SKM-1 treated with dmso at 0.1 percent for 144 hours (cell line): ENCODE measurements at regions not wholly inside any gene's neighbourhood (a gene's known extent, or its start where the extent isn't known, plus 50 kb on each side); places are given as distances from the start of the nearest gene placed in this dataset.

Source experiments
- DNase-seq: peaks from one replicate; lab custom pipeline; 2025; ENCODE audit not compliant: unreplicated experiment; lab: John Stamatoyannopoulos, UW

DNA sequence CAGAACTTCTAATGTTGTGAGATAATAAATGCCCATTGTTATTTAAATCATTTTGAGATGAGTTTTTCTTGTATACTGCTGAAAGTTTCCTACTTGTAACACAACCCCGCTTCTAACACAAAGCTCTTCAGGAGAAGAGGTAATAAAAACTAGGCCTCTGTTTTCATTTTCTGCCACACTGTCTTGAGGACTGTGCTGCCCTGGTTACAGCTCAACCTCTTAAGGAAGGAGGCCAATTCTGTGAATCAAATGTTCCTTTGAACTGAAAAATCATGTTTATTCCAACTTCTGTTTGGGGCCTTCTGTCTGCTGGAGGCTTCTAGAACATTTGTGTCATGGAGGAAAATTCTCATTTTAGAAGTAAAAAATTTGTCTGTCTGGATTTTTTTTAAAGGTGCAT lies 100.3 kb downstream of the LRIG3 start:
- no peak for DNase-seq
